ENCODE measurements at regions not wholly inside any gene's neighbourhood (a gene's known extent, or its start where the extent isn't known, plus 50 kb on each side); places are given as distances from the start of the nearest gene placed in this dataset.

GRCh38 chr4:138734746-138735145, 280.8 kb upstream of the NOCT start:
- TF ChIP-seq POLR2A (IDR thresholded peaks at IDR 0.05; ENCODE audit: low read depth): no peak
- no peak for TF ChIP-seq POLR2AphosphoS5 (IDR thresholded peaks at IDR 0.05)

All from esophagus muscularis mucosa (tissue), 2 donors.